ENCODE measurements at regions not wholly inside any gene's neighbourhood (a gene's known extent, or its start where the extent isn't known, plus 50 kb on each side); places are given as distances from the start of the nearest gene placed in this dataset.
"Not testable (repeated sequence)": the region's sequence is repeated elsewhere in the genome, so short reads cannot be mapped to it uniquely, and the experiment has no call there.

- peaks cover 0 to 9% (median 3%) of the 10 kb centered on the region in 7 donors for H3K9me3 Mint-ChIP-seq
- no peak overlapping the region for H3K27ac Mint-ChIP-seq
- no peaks in the 10 kb centered on the region for H3K27me3 Mint-ChIP-seq
- ATAC-seq (ENCODE audit: low read depth in 2 of 2) (no peak), DNase-seq (no peak)
- H3K36me3 Mint-ChIP-seq, result no peaks in the 10 kb centered on the region
- H3K4me1 Mint-ChIP-seq, result no peaks in the 10 kb centered on the region
- no peak overlapping the region for H3K4me3 Mint-ChIP-seq
Measured at GRCh38 chr12:19998961-19999804, 369.2 kb upstream of the PDE3A start.

DNA sequence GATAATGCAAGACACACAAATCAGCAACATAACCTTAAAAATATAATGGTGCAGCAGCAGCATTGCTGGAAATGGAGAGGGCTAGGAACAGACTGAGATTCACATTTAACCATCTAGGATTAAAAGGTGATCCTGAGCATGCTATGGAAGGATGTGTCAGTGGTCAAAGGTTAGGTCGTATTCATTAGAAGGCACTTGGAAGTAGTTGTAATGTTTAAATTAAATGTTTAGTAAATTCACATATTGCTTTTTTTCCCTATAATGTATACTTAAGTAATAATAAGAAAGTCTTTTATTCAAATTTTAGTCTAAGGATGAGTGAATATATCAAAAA lies 368.6 kb upstream of the PDE3A start:
- H3K4me3 Mint-ChIP-seq, result no peak overlapping the region
- peaks cover 0 to 9% (median 3%) of the 10 kb centered on the region in 7 donors for H3K9me3 Mint-ChIP-seq
- ATAC-seq (ENCODE audit: low read depth in 2 of 2) (no peak), DNase-seq (no peak)
- no peaks in the 10 kb centered on the region for H3K4me1 Mint-ChIP-seq
- no peaks in the 10 kb centered on the region for H3K27me3 Mint-ChIP-seq
- H3K36me3 Mint-ChIP-seq, result no peaks in the 10 kb centered on the region
- H3K27ac Mint-ChIP-seq, result no peak overlapping the region

GRCh38 chr12:20000229-20000849 lies 368.0 kb upstream of the PDE3A start:
- H3K4me1 Mint-ChIP-seq, result no peaks in the 10 kb centered on the region
- H3K4me3 Mint-ChIP-seq, result no peak overlapping the region
- no peak overlapping the region for H3K27ac Mint-ChIP-seq
- no peaks in the 10 kb centered on the region for H3K27me3 Mint-ChIP-seq
- peaks cover 0 to 9% (median 3%) of the 10 kb centered on the region in 7 donors for H3K9me3 Mint-ChIP-seq
- no peak for ATAC-seq (ENCODE audit: low read depth in 2 of 2)
- no peak for DNase-seq
- no peaks in the 10 kb centered on the region for H3K36me3 Mint-ChIP-seq

DNA sequence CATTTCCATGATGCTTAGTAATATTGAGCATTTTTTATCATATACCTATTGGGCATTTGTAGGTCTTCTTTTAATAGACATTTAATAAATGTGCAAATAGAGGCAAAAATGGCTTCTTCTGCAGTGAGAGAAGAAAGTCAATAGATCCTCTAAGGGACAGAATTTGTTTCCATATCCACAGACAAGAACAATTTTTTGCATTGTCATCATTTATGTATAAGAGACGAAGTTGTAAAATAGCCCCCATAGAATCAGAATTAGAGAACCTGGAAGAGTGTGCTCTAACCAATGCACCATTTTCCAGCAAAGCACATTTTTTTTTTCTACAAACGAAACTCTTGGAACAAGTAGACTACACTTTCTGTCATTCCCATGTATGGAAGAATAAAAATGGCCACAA lies 365.1 kb upstream of the PDE3A start:
- Mint-ChIP-seq H3K4me3 (no peak overlapping the region), H3K4me1 (no peaks in the 10 kb centered on the region), H3K36me3 (no peaks in the 10 kb centered on the region), H3K27ac (no peak overlapping the region), H3K27me3 (no peaks in the 10 kb centered on the region), H3K9me3 (peaks cover 0 to 9% (median 3%) of the 10 kb centered on the region in 7 donors)
- DNase-seq (no peak), ATAC-seq (ENCODE audit: low read depth in 2 of 2) (no peak)

DNA sequence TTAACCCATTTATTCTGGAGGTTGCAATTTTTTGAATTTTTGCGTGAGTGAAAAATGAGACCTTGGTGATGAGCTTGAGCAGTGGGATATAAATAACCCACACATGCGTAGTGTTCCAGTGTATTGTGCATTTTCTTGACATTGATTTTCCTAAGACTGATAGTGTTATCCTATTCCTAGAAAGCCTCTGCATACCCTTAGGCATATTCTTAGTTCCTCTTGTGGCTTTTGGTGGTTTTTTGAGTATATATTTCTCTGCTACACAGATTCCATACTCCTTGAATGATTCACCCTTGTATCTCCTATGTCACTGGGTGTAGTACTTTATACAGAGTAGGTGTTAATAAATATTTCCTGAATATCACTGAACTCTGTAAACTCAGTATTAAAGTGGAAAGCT lies 363.4 kb upstream of the PDE3A start:
- Mint-ChIP-seq H3K4me3 (no peak overlapping the region), H3K36me3 (no peaks in the 10 kb centered on the region), H3K27ac (no peak overlapping the region), H3K4me1 (no peaks in the 10 kb centered on the region), H3K27me3 (no peaks in the 10 kb centered on the region), H3K9me3 (peaks cover under 1 to 15% (median 4%) of the 10 kb centered on the region in 7 donors)
- DNase-seq, result no peak
- no peak for ATAC-seq (ENCODE audit: low read depth in 2 of 2)

DNA sequence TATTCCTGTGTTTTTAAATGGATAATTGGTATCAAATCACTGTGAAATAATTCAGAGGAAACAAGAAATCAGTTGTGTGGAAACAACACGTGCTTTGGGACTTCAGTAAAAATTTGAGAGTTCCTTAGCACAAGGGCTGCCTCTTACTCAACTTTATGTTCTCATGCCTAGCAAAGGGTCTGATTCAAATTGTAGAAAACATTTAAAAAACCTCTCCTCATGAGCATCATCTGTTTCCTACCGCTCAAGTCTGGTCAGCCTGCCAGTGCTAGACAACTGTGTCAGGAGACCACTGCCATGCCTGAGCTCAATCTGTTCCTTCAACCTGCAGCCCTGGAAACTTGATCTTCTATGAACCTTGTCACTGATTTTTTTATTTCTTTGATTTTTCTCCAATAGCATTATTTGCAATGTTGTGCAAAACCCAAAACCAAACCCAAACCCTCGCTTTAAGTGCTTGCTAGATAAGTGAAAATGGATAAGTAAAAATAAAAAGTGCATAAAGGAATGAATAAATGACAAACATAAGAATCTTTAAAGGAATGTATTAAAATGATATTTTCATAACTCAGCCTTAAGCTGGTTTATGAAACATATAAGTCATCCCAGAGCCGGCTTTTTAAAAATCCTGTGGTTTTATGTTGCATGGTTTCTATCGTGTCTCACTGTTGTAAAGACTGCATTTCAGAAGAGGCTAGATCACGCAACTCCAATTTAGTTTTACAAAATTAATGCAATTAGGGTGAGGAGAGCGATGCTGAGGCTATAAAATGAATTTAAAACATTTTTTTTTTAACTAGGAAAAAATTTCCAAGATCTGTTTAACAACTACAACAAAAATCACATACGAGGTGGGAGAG lies 361.2 kb upstream of the PDE3A start:
- DNase-seq (no peak), ATAC-seq (ENCODE audit: low read depth in 2 of 2) (no peak)
- Mint-ChIP-seq H3K27ac (no peak overlapping the region), H3K36me3 (no peaks in the 10 kb centered on the region), H3K27me3 (no peaks in the 10 kb centered on the region), H3K4me3 (no peak overlapping the region), H3K4me1 (no peaks in the 10 kb centered on the region), H3K9me3 (peaks cover 2 to 29% (median 8%) of the 10 kb centered on the region in 7 donors)

DNA sequence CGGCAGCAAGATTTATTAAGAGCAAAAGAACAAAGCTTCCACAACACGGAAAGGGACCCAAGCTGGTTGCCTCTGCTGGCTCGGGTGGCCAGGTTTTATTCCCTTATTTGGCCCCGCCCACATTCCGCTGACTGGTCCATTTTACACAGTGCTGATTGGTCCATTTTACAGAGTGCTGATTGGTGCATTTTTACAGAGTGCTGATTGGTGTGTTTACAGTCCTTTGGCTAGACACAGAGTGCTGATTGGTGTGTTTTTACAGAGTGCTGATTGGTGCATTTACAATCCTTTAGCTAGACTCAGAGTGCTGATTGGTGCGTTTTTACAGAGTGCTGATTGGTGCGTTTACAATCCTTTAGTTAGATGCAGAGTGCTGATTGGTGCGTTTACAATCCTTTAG lies 358.4 kb upstream of the PDE3A start:
- not testable (repeated sequence) for DNase-seq; H3K27me3 Mint-ChIP-seq; H3K36me3 Mint-ChIP-seq; H3K27ac Mint-ChIP-seq; H3K4me1 Mint-ChIP-seq; H3K4me3 Mint-ChIP-seq; ATAC-seq (ENCODE audit: low read depth in 2 of 2)
- H3K9me3 Mint-ChIP-seq, result peaks cover 1 to 22% (median 8%) of the 10 kb centered on the region in 7 donors

DNA sequence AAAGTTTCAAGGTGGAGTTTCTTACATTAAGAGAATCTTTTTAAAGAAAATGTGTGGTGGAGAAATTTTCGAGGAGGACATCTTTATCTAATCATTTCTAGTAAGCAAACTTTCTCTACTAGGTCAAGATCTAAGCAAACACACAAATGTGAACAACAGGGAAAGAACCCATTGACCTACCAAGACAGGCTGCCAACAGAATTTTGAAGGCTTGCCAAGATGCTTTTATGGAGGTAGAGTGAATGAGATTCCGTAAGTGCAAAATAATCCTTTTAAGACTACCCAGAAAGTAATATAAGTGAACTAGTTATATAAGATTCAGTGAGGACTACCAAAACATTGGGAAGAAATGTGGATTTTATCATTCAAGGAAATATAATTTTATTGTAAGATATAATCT lies 357.1 kb upstream of the PDE3A start:
- Mint-ChIP-seq H3K27ac (no peak overlapping the region), H3K4me3 (no peak overlapping the region)

GRCh38 chr12:20017802-20018201 lies 350.5 kb upstream of the PDE3A start:
- DNase-seq (no peak), ATAC-seq (ENCODE audit: low read depth in 2 of 2) (no peak)
- Mint-ChIP-seq H3K9me3 (peaks cover 0 to 9% (median 0%) of the 10 kb centered on the region in 7 donors), H3K27me3 (no peaks in the 10 kb centered on the region), H3K27ac (no peak overlapping the region), H3K36me3 (no peaks in the 10 kb centered on the region), H3K4me1 (no peaks in the 10 kb centered on the region), H3K4me3 (no peak overlapping the region)

More for the DNA sequence above, 357.1 kb upstream of the PDE3A start:
- H3K9me3 Mint-ChIP-seq, result peaks cover 3 to 22% (median 8%) of the 10 kb centered on the region in 7 donors
- no peak for ATAC-seq (ENCODE audit: low read depth in 2 of 2)
- H3K4me1 Mint-ChIP-seq, result no peaks in the 10 kb centered on the region
- DNase-seq, result no peak
- H3K36me3 Mint-ChIP-seq, result no peaks in the 10 kb centered on the region
- no peaks in the 10 kb centered on the region for H3K27me3 Mint-ChIP-seq

DNA sequence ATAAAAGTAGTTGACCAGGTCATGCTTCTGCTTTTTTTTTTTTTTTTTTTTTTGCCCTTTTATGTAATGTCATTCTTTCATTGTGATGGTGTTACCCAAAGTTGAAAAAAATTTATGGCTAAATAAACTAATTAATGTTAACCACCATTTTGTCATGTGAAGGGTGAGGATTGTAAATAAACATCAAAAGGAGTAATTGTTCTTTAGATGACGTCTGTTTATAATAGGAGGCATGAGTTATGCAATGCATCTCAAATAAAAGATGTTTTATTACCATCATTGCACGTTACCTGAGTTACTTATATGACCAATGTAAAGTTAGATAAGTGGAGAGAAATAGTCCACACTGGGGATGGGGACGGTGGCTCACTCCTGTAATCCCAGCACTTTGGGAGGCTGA lies 349.9 kb upstream of the PDE3A start:
- DNase-seq, result no peak
- Mint-ChIP-seq H3K9me3 (peaks cover 0 to 9% (median 0%) of the 10 kb centered on the region in 7 donors), H3K4me3 (no peak overlapping the region), H3K36me3 (no peaks in the 10 kb centered on the region), H3K27ac (no peak overlapping the region), H3K27me3 (no peaks in the 10 kb centered on the region), H3K4me1 (no peaks in the 10 kb centered on the region)
- no peak for ATAC-seq (ENCODE audit: low read depth in 2 of 2)

DNA sequence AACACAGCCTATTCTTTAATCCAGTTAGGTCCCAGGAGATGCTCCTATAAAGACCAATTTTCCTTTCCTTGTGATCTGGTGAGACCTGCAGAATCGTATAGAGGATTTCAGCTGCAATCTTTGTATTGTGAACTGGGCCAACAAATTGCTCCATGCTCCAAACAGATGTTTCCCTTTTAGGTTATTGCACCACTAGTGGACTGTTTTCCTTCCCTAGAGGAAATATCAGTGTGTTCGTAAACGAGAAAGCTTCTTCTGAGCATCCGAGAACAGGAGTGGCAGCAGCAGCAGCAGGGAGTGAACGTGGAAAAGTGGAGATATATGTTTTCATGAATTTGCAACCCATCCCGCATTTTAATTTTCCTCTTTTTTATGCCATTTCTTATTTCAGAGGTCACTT lies 344.1 kb upstream of the PDE3A start:
- Mint-ChIP-seq H3K4me1 (no peaks in the 10 kb centered on the region), H3K4me3 (no peak overlapping the region), H3K9me3 (peaks cover 0 to 11% (median 2%) of the 10 kb centered on the region in 7 donors), H3K36me3 (no peaks in the 10 kb centered on the region), H3K27me3 (no peaks in the 10 kb centered on the region), H3K27ac (no peak overlapping the region)
- ATAC-seq (ENCODE audit: low read depth in 2 of 2) (no peak), DNase-seq (no peak)

GRCh38 chr12:20028033-20028432 lies 340.3 kb upstream of the PDE3A start:
- Mint-ChIP-seq H3K9me3 (peaks cover 0 to 9% (median 4%) of the 10 kb centered on the region in 7 donors), H3K4me3 (no peak overlapping the region), H3K4me1 (no peaks in the 10 kb centered on the region), H3K27ac (no peak overlapping the region), H3K27me3 (no peaks in the 10 kb centered on the region), H3K36me3 (no peaks in the 10 kb centered on the region)
- ATAC-seq (ENCODE audit: low read depth in 2 of 2) (no peak), DNase-seq (no peak)

DNA sequence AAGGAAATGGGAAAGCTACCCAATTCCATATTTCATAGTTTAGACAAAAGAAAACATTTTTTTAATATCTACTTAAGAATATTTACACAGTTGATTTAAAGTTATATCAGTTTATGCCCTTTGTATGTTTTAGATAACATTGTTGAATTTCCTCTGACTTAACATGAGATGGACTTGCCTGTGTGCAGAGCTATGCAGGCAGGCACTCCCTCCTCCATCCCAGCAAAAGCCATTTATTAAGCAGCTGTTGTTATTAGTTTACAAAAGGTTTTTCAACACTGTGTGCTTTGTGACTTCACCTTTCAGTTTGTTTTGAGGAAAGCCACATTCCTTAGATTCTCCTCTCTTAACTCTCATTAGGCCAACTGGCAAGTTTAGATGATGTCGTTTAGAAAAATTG lies 337.5 kb upstream of the PDE3A start:
- no peak for DNase-seq
- ATAC-seq (ENCODE audit: low read depth in 2 of 2), result no peak
- Mint-ChIP-seq H3K27me3 (no peaks in the 10 kb centered on the region), H3K9me3 (peaks cover 0 to 9% (median 4%) of the 10 kb centered on the region in 7 donors), H3K4me1 (no peaks in the 10 kb centered on the region), H3K36me3 (no peaks in the 10 kb centered on the region), H3K4me3 (no peak overlapping the region), H3K27ac (no peak overlapping the region)

DNA sequence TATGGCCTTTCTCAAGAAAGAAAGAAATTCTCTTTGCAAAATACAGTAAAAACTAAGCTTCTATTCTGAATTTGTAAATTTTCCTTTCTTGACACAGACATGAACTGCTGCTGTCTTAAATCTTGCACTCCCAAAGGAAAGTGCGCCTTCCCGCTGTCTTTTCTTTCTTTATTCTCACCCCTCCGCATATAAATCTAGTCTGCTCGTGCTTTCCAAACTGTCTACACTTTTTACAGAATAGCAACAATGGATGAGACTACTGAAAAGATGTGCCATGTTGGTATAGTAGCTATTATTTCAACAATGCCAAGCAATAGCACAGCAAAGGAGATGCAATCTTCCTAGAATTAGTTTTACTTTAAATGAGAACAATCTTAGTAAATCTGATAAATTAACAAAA lies 328.8 kb upstream of the PDE3A start:
- peaks cover 0 to 12% (median 4%) of the 10 kb centered on the region in 7 donors for H3K9me3 Mint-ChIP-seq
- H3K4me3 Mint-ChIP-seq, result peak overlapping the region in 1 of 8 donors; percentile 22
- no peaks in the 10 kb centered on the region for H3K27me3 Mint-ChIP-seq
- H3K27ac Mint-ChIP-seq, result no peak overlapping the region
- no peak for DNase-seq
- no peaks in the 10 kb centered on the region for H3K36me3 Mint-ChIP-seq
- no peaks in the 10 kb centered on the region for H3K4me1 Mint-ChIP-seq
- ATAC-seq (ENCODE audit: low read depth in 2 of 2), result no peak
